Naive B cell (primary cell): ENCODE measurements at regions not wholly inside any gene's neighbourhood (a gene's known extent, or its start where the extent isn't known, plus 50 kb on each side); places are given as distances from the start of the nearest gene placed in this dataset.
"Not testable (repeated sequence)": the region's sequence is repeated elsewhere in the genome, so short reads cannot be mapped to it uniquely, and the experiment has no call there.

ENCODE experiments used
- ATAC-seq, 2 donors: fragments of 150-1000 bp; cut with Tn5 transposase; 2 replicates each; pipeline ENCODE4 v1.10.0; 2021; ENCODE audit warnings: low read depth in 2 of 2, mild to moderate bottlenecking in 2 of 2, moderate library complexity in 2 of 2
- DNase-seq: peaks from one replicate; pipeline ENCODE4 v3.0.0; 2022
- H3K27ac Mint-ChIP-seq, 6 donors: one replicate each; pipeline ENCODE4 v1.8.0; 2020 to 2022; ENCODE audit warnings: mild to moderate bottlenecking in 6 of 6, mixed read lengths in 6 of 6, moderate library complexity in 5 of 6, inconsistent platforms in 2 of 6
- H3K27me3 Mint-ChIP-seq, 3 donors: one replicate each; pipeline ENCODE4 v1.8.0; 2021 to 2022; ENCODE audit warnings: mixed read lengths in 3 of 3, mild to moderate bottlenecking in 1 of 3
- H3K36me3 Mint-ChIP-seq, 2 donors: one replicate each; pipeline ENCODE4 v1.8.0; 2020 to 2022; ENCODE audit warnings: mixed read lengths in 2 of 2, inconsistent platforms in 1 of 2, mild to moderate bottlenecking in 1 of 2
- H3K4me1 Mint-ChIP-seq, 3 donors: one replicate each; pipeline ENCODE4 v1.8.0; 2020 to 2022; ENCODE audit warnings: mixed read lengths in 3 of 3, inconsistent platforms in 1 of 3, mild to moderate bottlenecking in 1 of 3, moderate library complexity in 1 of 3
- H3K4me3 Mint-ChIP-seq, 8 donors: one replicate each; pipeline ENCODE4 v1.8.0; 2020 to 2022; ENCODE audit warnings: mild to moderate bottlenecking in 8 of 8, mixed read lengths in 8 of 8, moderate library complexity in 8 of 8, inconsistent platforms in 2 of 8
- H3K9me3 Mint-ChIP-seq, 7 donors: one replicate each; pipeline ENCODE4 v1.8.0; 2020 to 2022; ENCODE audit warnings: mixed read lengths in 7 of 7, mild to moderate bottlenecking in 5 of 7, inconsistent platforms in 2 of 7, moderate library complexity in 1 of 7

- no peaks in the 10 kb centered on the region for H3K4me1 Mint-ChIP-seq
- no peak overlapping the region for H3K4me3 Mint-ChIP-seq
- DNase-seq (no peak), ATAC-seq (no peak)
- H3K27ac Mint-ChIP-seq: no peak overlapping the region
- H3K9me3 Mint-ChIP-seq: no peaks in the 10 kb centered on the region
- H3K36me3 Mint-ChIP-seq: no peaks in the 10 kb centered on the region
- H3K27me3 Mint-ChIP-seq: no peaks in the 10 kb centered on the region
Observed at GRCh38 chrY:12496007-12496406, 205.0 kb upstream of the USP9Y start.

GRCh38 chrY:12500096-12500495, 200.9 kb upstream of the USP9Y start:
- no peaks in the 10 kb centered on the region for H3K36me3 Mint-ChIP-seq

GRCh38 chrY:12504028-12504427, 197.0 kb upstream of the USP9Y start:
- H3K9me3 Mint-ChIP-seq, H3K4me3 Mint-ChIP-seq, H3K36me3 Mint-ChIP-seq, H3K4me1 Mint-ChIP-seq, DNase-seq, ATAC-seq, H3K27me3 Mint-ChIP-seq, H3K27ac Mint-ChIP-seq: not testable (repeated sequence)

More at GRCh38 chrY:12500096-12500495, 200.9 kb upstream of the USP9Y start:
- no peaks in the 10 kb centered on the region for H3K27me3 Mint-ChIP-seq
- H3K9me3 Mint-ChIP-seq: no peaks in the 10 kb centered on the region
- ATAC-seq (no peak), DNase-seq (no peak)
- no peak overlapping the region for H3K27ac Mint-ChIP-seq
- no peak overlapping the region for H3K4me3 Mint-ChIP-seq
- H3K4me1 Mint-ChIP-seq: no peaks in the 10 kb centered on the region

GRCh38 chrY:12517338-12517737, 183.7 kb upstream of the USP9Y start:
- no peaks in the 10 kb centered on the region for H3K36me3 Mint-ChIP-seq
- ATAC-seq: no peak
- DNase-seq: no peak
- H3K4me1 Mint-ChIP-seq: no peaks in the 10 kb centered on the region
- no peaks in the 10 kb centered on the region for H3K27me3 Mint-ChIP-seq
- no peak overlapping the region for H3K4me3 Mint-ChIP-seq
- H3K27ac Mint-ChIP-seq: no peak overlapping the region
- no peaks in the 10 kb centered on the region for H3K9me3 Mint-ChIP-seq

GRCh38 chrY:12525206-12525605, 175.8 kb upstream of the USP9Y start:
- Mint-ChIP-seq H3K4me3 (no peak overlapping the region), H3K9me3 (no peaks in the 10 kb centered on the region), H3K27ac (no peak overlapping the region), H3K27me3 (no peaks in the 10 kb centered on the region), H3K36me3 (no peaks in the 10 kb centered on the region), H3K4me1 (peaks cover 0 to 34% (median 0%) of the 10 kb centered on the region in 3 donors)
- no peak for DNase-seq
- ATAC-seq: no peak

GRCh38 chrY:12526362-12527063, 174.5 kb upstream of the USP9Y start:
- H3K27ac Mint-ChIP-seq: no peak overlapping the region
- H3K4me3 Mint-ChIP-seq: no peak overlapping the region
- peaks cover 0 to 36% (median 0%) of the 10 kb centered on the region in 3 donors for H3K4me1 Mint-ChIP-seq
- H3K27me3 Mint-ChIP-seq: no peaks in the 10 kb centered on the region
- DNase-seq (no peak), ATAC-seq (no peak)
- H3K9me3 Mint-ChIP-seq: no peaks in the 10 kb centered on the region
- no peaks in the 10 kb centered on the region for H3K36me3 Mint-ChIP-seq

- no peaks in the 10 kb centered on the region for H3K36me3 Mint-ChIP-seq
- peak overlapping the region in 1 of 6 donors; percentile 69 for H3K27ac Mint-ChIP-seq
- H3K4me1 Mint-ChIP-seq: peaks cover 0 to 25% (median 0%) of the 10 kb centered on the region in 3 donors
- peak overlapping the region in 2 of 8 donors; percentile 71 to 82 for H3K4me3 Mint-ChIP-seq
- ATAC-seq: peak in 1 of 2 donors; percentile 27
- H3K9me3 Mint-ChIP-seq: no peaks in the 10 kb centered on the region
- peaks cover 0 to 13% (median 0%) of the 10 kb centered on the region in 3 donors for H3K27me3 Mint-ChIP-seq
- no peak for DNase-seq
Observed at GRCh38 chrY:12537226-12537854, 163.7 kb upstream of the USP9Y start.

- H3K9me3 Mint-ChIP-seq: peaks cover 0 to 2% (median 0%) of the 10 kb centered on the region in 7 donors
- no peaks in the 10 kb centered on the region for H3K27me3 Mint-ChIP-seq
- no peak overlapping the region for H3K4me3 Mint-ChIP-seq
- H3K27ac Mint-ChIP-seq: no peak overlapping the region
- H3K36me3 Mint-ChIP-seq: no peaks in the 10 kb centered on the region
- no peak for ATAC-seq
- H3K4me1 Mint-ChIP-seq: peaks cover 0 to 10% (median 0%) of the 10 kb centered on the region in 3 donors
- DNase-seq: no peak
Observed at GRCh38 chrY:12546746-12547420, 154.1 kb upstream of the USP9Y start.

GRCh38 chrY:12552471-12553283, 148.4 kb upstream of the USP9Y start:
- Mint-ChIP-seq H3K36me3 (no peaks in the 10 kb centered on the region), H3K9me3 (peaks cover 0 to 2% (median 0%) of the 10 kb centered on the region in 7 donors), H3K27me3 (no peaks in the 10 kb centered on the region), H3K27ac (no peak overlapping the region), H3K4me3 (no peak overlapping the region), H3K4me1 (peaks cover 0 to 8% (median 0%) of the 10 kb centered on the region in 3 donors)
- DNase-seq (no peak), ATAC-seq (no peak)

GRCh38 chrY:12553909-12554308, 147.1 kb upstream of the USP9Y start:
- H3K4me3 Mint-ChIP-seq: no peak overlapping the region
- H3K27ac Mint-ChIP-seq: no peak overlapping the region

GRCh38 chrY:12555005-12555404, 146.0 kb upstream of the USP9Y start:
- no peak for ATAC-seq
- peaks cover 0 to 8% (median 0%) of the 10 kb centered on the region in 3 donors for H3K4me1 Mint-ChIP-seq

More at GRCh38 chrY:12553909-12554308, 147.1 kb upstream of the USP9Y start:
- no peaks in the 10 kb centered on the region for H3K36me3 Mint-ChIP-seq
- H3K4me1 Mint-ChIP-seq: peaks cover 0 to 8% (median 0%) of the 10 kb centered on the region in 3 donors
- no peaks in the 10 kb centered on the region for H3K27me3 Mint-ChIP-seq
- ATAC-seq (no peak), DNase-seq (no peak)
- H3K9me3 Mint-ChIP-seq: peaks cover 0 to 2% (median 0%) of the 10 kb centered on the region in 7 donors

GRCh38 chrY:12559007-12559406, 142.0 kb upstream of the USP9Y start:
- no peaks in the 10 kb centered on the region for H3K36me3 Mint-ChIP-seq
- H3K27ac Mint-ChIP-seq: peak overlapping the region in 1 of 6 donors; percentile 47
- no peaks in the 10 kb centered on the region for H3K27me3 Mint-ChIP-seq
- H3K4me1 Mint-ChIP-seq: peaks cover 0 to 8% (median 0%) of the 10 kb centered on the region in 3 donors
- H3K9me3 Mint-ChIP-seq: peaks cover 0 to 25% (median 0%) of the 10 kb centered on the region in 7 donors
- no peak overlapping the region for H3K4me3 Mint-ChIP-seq
- DNase-seq: no peak
- ATAC-seq: no peak

More at GRCh38 chrY:12555005-12555404, 146.0 kb upstream of the USP9Y start:
- Mint-ChIP-seq H3K9me3 (peaks cover 0 to 4% (median 0%) of the 10 kb centered on the region in 7 donors), H3K27me3 (no peaks in the 10 kb centered on the region), H3K4me3 (no peak overlapping the region), H3K36me3 (no peaks in the 10 kb centered on the region), H3K27ac (no peak overlapping the region)
- no peak for DNase-seq

GRCh38 chrY:12576278-12576677, 124.8 kb upstream of the USP9Y start:
- H3K36me3 Mint-ChIP-seq: no peaks in the 10 kb centered on the region
- no peak for ATAC-seq
- DNase-seq: no peak
- H3K4me1 Mint-ChIP-seq: no peaks in the 10 kb centered on the region
- H3K9me3 Mint-ChIP-seq: no peaks in the 10 kb centered on the region
- no peak overlapping the region for H3K27ac Mint-ChIP-seq
- H3K27me3 Mint-ChIP-seq: no peaks in the 10 kb centered on the region
- no peak overlapping the region for H3K4me3 Mint-ChIP-seq
